Right atrium auricular region (tissue), 2 donors: ENCODE measurements at regions not wholly inside any gene's neighbourhood (a gene's known extent, or its start where the extent isn't known, plus 50 kb on each side); places are given as distances from the start of the nearest gene placed in this dataset.

ENCODE experiments used
- DNase-seq: peaks from one replicate; pipeline ENCODE4 v3.0.0-alpha.2; 2019; ENCODE audit warnings: low spot score
- H3K27ac ChIP-seq, 2 donors: fragments of 200-600 bp; sonication (generic); 1 replicate in 1 of 2; 2 replicates in 1 of 2; pipeline ENCODE4 v1.5.1; 2016 to 2019
- H3K27me3 ChIP-seq, 2 donors: fragments of 200-600 bp; sonication (generic); one replicate each; pipeline versions ENCODE4 v1.5.1 to v1.6.0; 2017 to 2019
- H3K36me3 ChIP-seq: fragments of 200-600 bp; sonication (generic); one replicate; pipeline ENCODE4 v1.5.1; 2016
- H3K4me1 ChIP-seq, 2 donors: fragments of 200-600 bp; sonication (generic); one replicate each; pipeline versions ENCODE4 v1.5.1 to v1.6.0; 2017 to 2019
- H3K4me3 ChIP-seq, 2 donors: fragments of 200-600 bp; sonication (generic); 1 replicate in 1 of 2; 2 replicates in 1 of 2; pipeline ENCODE4 v1.5.1; 2017 to 2019; ENCODE audit warnings: mild to moderate bottlenecking in 1 of 2, moderate library complexity in 1 of 2
- H3K9me3 ChIP-seq, 2 donors: fragments of 200-600 bp; sonication (generic); one replicate each; pipeline ENCODE4 v1.5.1; 2019
- TF ChIP-seq, protein P1 (sequence below), 2 donors: fragments of 200-600 bp; sonication (generic); IDR thresholded peaks; one replicate each; pipeline ENCODE4 v1.5.1; 2019; ENCODE audit warnings: antibody characterized with exemption in 2 of 2

DNA sequence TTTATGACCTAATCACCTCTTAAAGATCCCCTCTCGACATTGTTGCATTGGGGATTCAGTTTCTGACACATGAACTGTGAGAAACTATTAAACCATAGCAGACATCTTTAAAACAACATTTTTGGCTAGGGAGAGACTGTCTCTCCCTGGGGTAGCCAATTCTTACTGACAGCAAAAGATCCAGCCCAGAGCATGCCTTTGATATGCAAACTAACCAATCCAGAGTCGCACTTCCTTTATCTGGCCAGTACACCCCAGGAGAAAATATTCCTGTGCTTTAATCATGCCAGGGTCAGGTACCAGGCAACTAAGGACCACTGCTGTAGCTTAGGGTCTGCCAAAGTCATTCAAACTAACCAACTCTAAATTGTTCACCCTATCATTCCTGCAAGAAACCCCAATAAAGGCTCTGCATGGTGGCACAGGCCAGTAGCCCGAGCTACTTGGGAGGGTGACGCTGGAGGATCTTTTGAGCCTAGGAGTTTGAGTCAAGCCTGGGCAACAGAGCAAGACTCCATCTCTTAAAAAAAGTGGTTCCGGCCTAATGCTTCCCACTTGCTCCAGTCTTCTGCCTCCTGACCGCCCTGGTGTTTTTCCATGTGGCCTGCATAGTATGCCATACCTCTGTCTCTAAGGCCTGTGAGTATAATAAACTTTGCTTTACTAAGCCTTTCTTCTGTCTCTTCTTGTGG, 62.3 kb upstream of the DAPK1 start:
- Histone ChIP-seq H3K9me3 (no peaks in the 10 kb centered on the region), H3K27ac (no peak overlapping the region)

DNA sequence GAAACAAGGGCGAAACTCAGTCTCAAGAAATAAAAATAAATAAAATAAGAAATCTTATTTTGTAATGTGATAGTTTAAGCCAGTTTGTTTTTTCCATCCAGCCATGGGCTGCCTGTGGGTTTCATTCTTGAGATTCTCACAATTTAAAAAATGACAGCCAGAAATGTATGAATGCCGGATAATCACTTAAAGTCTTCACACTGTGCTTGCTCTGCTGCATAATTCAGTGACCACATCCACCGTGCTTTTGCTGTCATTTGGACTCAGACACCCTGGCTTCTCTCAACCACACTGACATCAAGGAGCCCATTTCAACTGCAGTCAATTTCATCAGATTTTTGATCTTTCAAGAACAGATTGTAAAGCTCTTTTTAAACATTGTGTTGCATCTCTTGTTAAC, 61.0 kb upstream of the DAPK1 start:
- TF ChIP-seq, protein P1, sequence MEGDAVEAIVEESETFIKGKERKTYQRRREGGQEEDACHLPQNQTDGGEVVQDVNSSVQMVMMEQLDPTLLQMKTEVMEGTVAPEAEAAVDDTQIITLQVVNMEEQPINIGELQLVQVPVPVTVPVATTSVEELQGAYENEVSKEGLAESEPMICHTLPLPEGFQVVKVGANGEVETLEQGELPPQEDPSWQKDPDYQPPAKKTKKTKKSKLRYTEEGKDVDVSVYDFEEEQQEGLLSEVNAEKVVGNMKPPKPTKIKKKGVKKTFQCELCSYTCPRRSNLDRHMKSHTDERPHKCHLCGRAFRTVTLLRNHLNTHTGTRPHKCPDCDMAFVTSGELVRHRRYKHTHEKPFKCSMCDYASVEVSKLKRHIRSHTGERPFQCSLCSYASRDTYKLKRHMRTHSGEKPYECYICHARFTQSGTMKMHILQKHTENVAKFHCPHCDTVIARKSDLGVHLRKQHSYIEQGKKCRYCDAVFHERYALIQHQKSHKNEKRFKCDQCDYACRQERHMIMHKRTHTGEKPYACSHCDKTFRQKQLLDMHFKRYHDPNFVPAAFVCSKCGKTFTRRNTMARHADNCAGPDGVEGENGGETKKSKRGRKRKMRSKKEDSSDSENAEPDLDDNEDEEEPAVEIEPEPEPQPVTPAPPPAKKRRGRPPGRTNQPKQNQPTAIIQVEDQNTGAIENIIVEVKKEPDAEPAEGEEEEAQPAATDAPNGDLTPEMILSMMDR (IDR thresholded peaks at IDR 0.05) = no peak
- H3K27me3 ChIP-seq = no peaks in the 10 kb centered on the region
- H3K4me1 ChIP-seq = no peaks in the 10 kb centered on the region
- no peak overlapping the region for H3K4me3 ChIP-seq
- H3K36me3 ChIP-seq = no peaks in the 10 kb centered on the region
- no peak for DNase-seq
- no peak overlapping the region for H3K27ac ChIP-seq
- no peaks in the 10 kb centered on the region for H3K9me3 ChIP-seq

More for the DNA sequence above, 62.3 kb upstream of the DAPK1 start:
- Histone ChIP-seq H3K4me1 (no peaks in the 10 kb centered on the region), H3K36me3 (no peaks in the 10 kb centered on the region), H3K4me3 (no peak overlapping the region), H3K27me3 (no peaks in the 10 kb centered on the region)
- TF ChIP-seq, protein P1 (IDR thresholded peaks at IDR 0.05) = no peak
- no peak for DNase-seq

DNA sequence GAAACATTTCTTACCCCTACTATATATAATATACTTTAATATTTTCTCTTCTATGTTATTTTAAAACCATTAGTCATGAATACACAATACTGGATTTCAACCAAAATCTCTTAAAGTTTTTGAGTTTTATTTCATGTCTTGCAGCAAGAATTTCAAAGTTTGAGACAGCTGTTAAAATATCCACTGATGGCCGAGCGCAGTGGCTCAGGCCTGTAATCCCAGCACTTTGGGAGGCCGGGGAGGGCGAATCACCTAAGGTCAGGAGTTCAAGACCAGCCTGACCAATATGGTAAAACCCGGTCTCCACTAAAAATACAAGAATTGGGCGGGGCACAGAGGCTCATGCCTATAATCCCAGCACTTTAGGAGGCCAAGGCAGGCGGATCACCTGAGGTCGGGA, 59.7 kb upstream of the DAPK1 start:
- Histone ChIP-seq H3K27me3 (no peaks in the 10 kb centered on the region), H3K9me3 (no peaks in the 10 kb centered on the region), H3K4me1 (no peaks in the 10 kb centered on the region), H3K36me3 (no peaks in the 10 kb centered on the region), H3K27ac (no peak overlapping the region), H3K4me3 (no peak overlapping the region)
- TF ChIP-seq, protein P1 (IDR thresholded peaks at IDR 0.05) = no peak
- no peak for DNase-seq

DNA sequence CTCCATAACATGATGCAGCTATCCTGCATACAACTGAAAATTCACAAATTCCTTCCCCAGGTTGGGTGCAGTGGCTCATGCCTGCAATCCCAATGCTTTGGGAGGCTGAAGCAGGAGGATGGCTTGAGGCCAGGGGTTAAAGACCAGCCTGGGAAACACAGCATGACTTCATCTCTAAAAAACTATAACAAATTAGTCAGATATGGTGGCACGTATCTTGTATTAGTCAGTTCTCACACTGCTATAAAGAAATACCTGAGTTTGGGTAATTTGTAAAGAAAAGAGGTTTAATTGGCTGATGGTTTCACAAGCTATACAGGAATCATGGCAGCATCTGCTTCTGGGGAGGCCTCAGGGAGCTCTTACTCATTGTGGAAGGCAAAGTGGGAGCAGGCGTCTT, 56.4 kb upstream of the DAPK1 start:
- H3K4me1 ChIP-seq = no peaks in the 10 kb centered on the region
- TF ChIP-seq, protein P1 (IDR thresholded peaks at IDR 0.05) = no peak
- no peaks in the 10 kb centered on the region for H3K27me3 ChIP-seq
- H3K4me3 ChIP-seq = no peak overlapping the region
- H3K36me3 ChIP-seq = no peaks in the 10 kb centered on the region
- H3K9me3 ChIP-seq = no peaks in the 10 kb centered on the region
- H3K27ac ChIP-seq = no peak overlapping the region
- no peak for DNase-seq

DNA sequence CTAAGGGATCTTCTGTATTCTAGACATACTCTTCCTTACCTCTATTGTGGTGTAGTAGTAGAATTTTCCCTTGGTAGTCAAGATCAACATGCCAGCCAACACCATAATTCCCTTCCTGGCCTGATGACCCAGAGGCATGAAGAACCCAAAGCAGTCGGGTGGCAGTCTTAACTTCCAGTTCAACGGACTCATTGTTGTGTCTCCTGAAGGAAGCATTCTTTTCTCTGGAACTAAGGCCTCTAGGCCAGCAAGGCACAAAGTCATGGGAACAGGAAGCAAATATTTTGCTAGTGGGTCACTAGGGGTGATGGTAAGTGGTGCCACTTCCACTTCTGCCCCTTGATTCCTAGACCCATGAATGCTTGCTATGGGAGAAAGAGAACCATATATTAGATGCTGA, 55.2 kb upstream of the DAPK1 start:
- H3K27me3 ChIP-seq = no peaks in the 10 kb centered on the region

More for the DNA sequence above, 55.2 kb upstream of the DAPK1 start:
- Histone ChIP-seq H3K27ac (no peak overlapping the region), H3K36me3 (no peaks in the 10 kb centered on the region), H3K9me3 (no peaks in the 10 kb centered on the region), H3K4me1 (no peaks in the 10 kb centered on the region), H3K4me3 (no peak overlapping the region)
- DNase-seq = no peak
- TF ChIP-seq, protein P1 (IDR thresholded peaks at IDR 0.05) = no peak
